ENCODE measurements at regions not wholly inside any gene's neighbourhood (a gene's known extent, or its start where the extent isn't known, plus 50 kb on each side); places are given as distances from the start of the nearest gene placed in this dataset.

- DNase-seq (ENCODE audit: low read depth in 2 of 2), result no peak
These were observed 52.9 kb downstream of the FRMPD3 start for GRCh38 chrX:107502316-107502715.

GRCh38 chrX:107504006-107504405, 54.6 kb downstream of the FRMPD3 start:
- no peak for DNase-seq (ENCODE audit: low read depth in 2 of 2)

GRCh38 chrX:107505223-107505622, 55.8 kb downstream of the FRMPD3 start:
- no peak for DNase-seq (ENCODE audit: low read depth in 2 of 2)

- DNase-seq (ENCODE audit: low read depth in 2 of 2), result no peak
These were observed 57.2 kb downstream of the FRMPD3 start for GRCh38 chrX:107506596-107507031.

- DNase-seq (ENCODE audit: low read depth in 2 of 2), result no peak
These were observed 57.8 kb downstream of the FRMPD3 start for GRCh38 chrX:107507093-107507743.

GRCh38 chrX:107507744-107508117, 58.3 kb downstream of the FRMPD3 start:
- no peak for DNase-seq (ENCODE audit: low read depth in 2 of 2)

GRCh38 chrX:107508925-107509324, 59.5 kb downstream of the FRMPD3 start:
- DNase-seq (ENCODE audit: low read depth in 2 of 2), result no peak

- no peak for DNase-seq (ENCODE audit: low read depth in 2 of 2)
These were observed 65.5 kb downstream of the FRMPD3 start for GRCh38 chrX:107514944-107515343.

GRCh38 chrX:107521877-107522586, 72.6 kb downstream of the FRMPD3 start:
- DNase-seq (ENCODE audit: low read depth in 2 of 2), result no peak

GRCh38 chrX:107522901-107523300, 73.4 kb downstream of the FRMPD3 start:
- DNase-seq (ENCODE audit: low read depth in 2 of 2), result no peak

GRCh38 chrX:107526141-107526540, 76.7 kb downstream of the FRMPD3 start:
- DNase-seq (ENCODE audit: low read depth in 2 of 2), result no peak

- no peak for DNase-seq (ENCODE audit: low read depth in 2 of 2)
These were observed 80.7 kb downstream of the FRMPD3 start for GRCh38 chrX:107530141-107530540.

- peak in 1 of 2 experiments; percentile 6 for DNase-seq (ENCODE audit: low read depth in 2 of 2)
These were observed 88.4 kb downstream of the FRMPD3 start for GRCh38 chrX:107537815-107538214.

- DNase-seq (ENCODE audit: low read depth in 2 of 2), result no peak
These were observed 87.1 kb upstream of the PRPS1 start for GRCh38 chrX:107541244-107541643.

- DNase-seq (ENCODE audit: low read depth in 2 of 2), result no peak
These were observed 86.3 kb upstream of the PRPS1 start for GRCh38 chrX:107542040-107542439.

- no peak for DNase-seq (ENCODE audit: low read depth in 2 of 2)
These were observed 85.8 kb upstream of the PRPS1 start for GRCh38 chrX:107542500-107542899.

- DNase-seq (ENCODE audit: low read depth in 2 of 2), result no peak
These were observed 80.7 kb upstream of the PRPS1 start for GRCh38 chrX:107547621-107548020.

GRCh38 chrX:107548775-107549174, 79.5 kb upstream of the PRPS1 start:
- DNase-seq (ENCODE audit: low read depth in 2 of 2), result no peak

GRCh38 chrX:107549504-107549903, 78.8 kb upstream of the PRPS1 start:
- DNase-seq (ENCODE audit: low read depth in 2 of 2), result no peak

- DNase-seq (ENCODE audit: low read depth in 2 of 2), result no peak
These were observed 76.8 kb upstream of the PRPS1 start for GRCh38 chrX:107551546-107551945.

- no peak for DNase-seq (ENCODE audit: low read depth in 2 of 2)
These were observed 75.4 kb upstream of the PRPS1 start for GRCh38 chrX:107552930-107553329.

GRCh38 chrX:107556967-107557366, 71.3 kb upstream of the PRPS1 start:
- no peak for DNase-seq (ENCODE audit: low read depth in 2 of 2)

- DNase-seq (ENCODE audit: low read depth in 2 of 2), result no peak
These were observed 68.8 kb upstream of the PRPS1 start for GRCh38 chrX:107559506-107559905.

- no peak for DNase-seq (ENCODE audit: low read depth in 2 of 2)
These were observed 68.3 kb upstream of the PRPS1 start for GRCh38 chrX:107560041-107560440.

Measured in fibroblast of skin of left quadriceps (primary cell).